HEK293T (cell line): ENCODE measurements at regions not wholly inside any gene's neighbourhood (a gene's known extent, or its start where the extent isn't known, plus 50 kb on each side); places are given as distances from the start of the nearest gene placed in this dataset.

Experiments used
- ARNT ChIP-seq: fragments of 450-650 bp; IDR thresholded peaks from 2 replicates; pipeline ENCODE4 v1.6.1; 2017; ENCODE audit warnings: mild to moderate bottlenecking
- BHLHE40 ChIP-seq: fragments of 450-650 bp; IDR thresholded peaks from 2 replicates; pipeline ENCODE4 v1.6.1; 2016; ENCODE audit warnings: mild to moderate bottlenecking, moderate library complexity, borderline replicate concordance
- CTBP1 ChIP-seq: fragments of 450-650 bp; IDR thresholded peaks from 2 replicates; pipeline ENCODE4 v1.6.1; 2016; ENCODE audit warnings: borderline replicate concordance
- ELF4 ChIP-seq: fragments of 450-650 bp; IDR thresholded peaks from 2 replicates; pipeline ENCODE4 v1.6.1; 2017; ENCODE audit warnings: antibody characterized with exemption
- FOXA1 ChIP-seq: fragments of 450-650 bp; IDR thresholded peaks from 2 replicates; pipeline ENCODE4 v1.6.1; 2016; ENCODE audit warnings: mild to moderate bottlenecking
- FOXK2 ChIP-seq: fragments of 450-650 bp; IDR thresholded peaks from 2 replicates; pipeline ENCODE4 v1.6.1; 2016; ENCODE audit warnings: mild to moderate bottlenecking
- FOXM1 ChIP-seq: fragments of 450-650 bp; IDR thresholded peaks from 2 replicates; pipeline ENCODE4 v1.6.1; 2017; ENCODE audit warnings: mild to moderate bottlenecking, borderline replicate concordance
- HDGF ChIP-seq: fragments of 450-650 bp; IDR thresholded peaks from 2 replicates; pipeline ENCODE4 v1.6.1; 2017; ENCODE audit warnings: antibody characterized with exemption, borderline replicate concordance
- NFRKB ChIP-seq: fragments of 450-650 bp; IDR thresholded peaks from 2 replicates; pipeline ENCODE4 v1.6.1; 2016; ENCODE audit warnings: mild to moderate bottlenecking, moderate library complexity
- PKNOX1 ChIP-seq: fragments of 450-650 bp; IDR thresholded peaks from 2 replicates; pipeline ENCODE4 v1.6.1; 2016
- SP1 ChIP-seq: fragments of 450-650 bp; IDR thresholded peaks from 2 replicates; pipeline ENCODE4 v1.6.1; 2017
- SUZ12 ChIP-seq: fragments of 450-650 bp; IDR thresholded peaks from 2 replicates; pipeline ENCODE4 v1.6.1; 2016; ENCODE audit warnings: mild to moderate bottlenecking
- TARDBP ChIP-seq: fragments of 450-650 bp; IDR thresholded peaks from 2 replicates; pipeline ENCODE4 v1.6.1; 2016
- ZNF384 ChIP-seq: fragments of 450-650 bp; IDR thresholded peaks from 2 replicates; pipeline ENCODE4 v1.6.1; 2016

GRCh38 chr9:84154320-84154719 is 173.7 kb downstream of the RMI1 start:
- TF ChIP-seq SP1: no peak
- no peak for TF ChIP-seq BHLHE40
- no peak for TF ChIP-seq FOXK2
- TF ChIP-seq TARDBP: no peak
- no peak for TF ChIP-seq SUZ12
- no peak for TF ChIP-seq NFRKB
- TF ChIP-seq FOXM1: no peak
- TF ChIP-seq HDGF: no peak
- no peak for TF ChIP-seq ARNT
- TF ChIP-seq CTBP1: no peak
- TF ChIP-seq FOXA1: no peak
- TF ChIP-seq PKNOX1: no peak
- no peak for TF ChIP-seq ELF4
- TF ChIP-seq ZNF384: no peak
